ENCODE measurements at regions not wholly inside any gene's neighbourhood (a gene's known extent, or its start where the extent isn't known, plus 50 kb on each side); places are given as distances from the start of the nearest gene placed in this dataset.

DNA sequence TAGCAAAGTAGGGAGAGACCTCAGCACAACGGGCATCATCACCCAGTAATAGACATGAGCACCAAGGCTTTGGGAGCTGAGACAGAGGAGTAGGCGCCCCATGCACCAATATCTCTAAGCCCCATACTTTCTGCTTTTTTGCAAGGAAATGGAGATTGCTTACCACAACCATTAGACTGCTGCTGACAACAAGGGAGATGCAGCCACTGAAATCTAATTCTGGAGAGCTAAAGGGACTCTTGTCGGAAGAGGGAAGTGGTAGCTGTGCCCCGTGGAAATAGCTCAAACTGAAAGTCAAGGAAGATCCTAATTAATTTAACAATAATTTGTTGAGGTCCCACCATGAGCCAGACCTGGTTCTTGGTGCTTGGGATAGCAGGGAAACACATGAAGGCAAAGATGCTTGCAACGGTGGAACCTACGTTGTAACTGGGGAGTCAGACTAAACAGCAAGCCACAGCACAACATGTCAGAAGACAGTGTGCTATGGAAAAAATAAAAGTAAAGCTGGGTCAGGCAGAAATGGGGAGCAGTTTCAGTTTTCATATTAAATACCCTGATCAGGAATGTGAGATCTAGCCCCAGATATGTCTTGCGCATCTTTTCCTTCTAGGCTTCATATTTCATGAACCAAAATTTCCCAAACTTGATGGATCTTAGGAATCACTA, 1131.0 kb downstream of the BCL11B start:
- TF ChIP-seq, protein P1, sequence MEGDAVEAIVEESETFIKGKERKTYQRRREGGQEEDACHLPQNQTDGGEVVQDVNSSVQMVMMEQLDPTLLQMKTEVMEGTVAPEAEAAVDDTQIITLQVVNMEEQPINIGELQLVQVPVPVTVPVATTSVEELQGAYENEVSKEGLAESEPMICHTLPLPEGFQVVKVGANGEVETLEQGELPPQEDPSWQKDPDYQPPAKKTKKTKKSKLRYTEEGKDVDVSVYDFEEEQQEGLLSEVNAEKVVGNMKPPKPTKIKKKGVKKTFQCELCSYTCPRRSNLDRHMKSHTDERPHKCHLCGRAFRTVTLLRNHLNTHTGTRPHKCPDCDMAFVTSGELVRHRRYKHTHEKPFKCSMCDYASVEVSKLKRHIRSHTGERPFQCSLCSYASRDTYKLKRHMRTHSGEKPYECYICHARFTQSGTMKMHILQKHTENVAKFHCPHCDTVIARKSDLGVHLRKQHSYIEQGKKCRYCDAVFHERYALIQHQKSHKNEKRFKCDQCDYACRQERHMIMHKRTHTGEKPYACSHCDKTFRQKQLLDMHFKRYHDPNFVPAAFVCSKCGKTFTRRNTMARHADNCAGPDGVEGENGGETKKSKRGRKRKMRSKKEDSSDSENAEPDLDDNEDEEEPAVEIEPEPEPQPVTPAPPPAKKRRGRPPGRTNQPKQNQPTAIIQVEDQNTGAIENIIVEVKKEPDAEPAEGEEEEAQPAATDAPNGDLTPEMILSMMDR (IDR thresholded peaks at IDR 0.05), result no peak
- no peak for TF ChIP-seq NFIC (IDR thresholded peaks at IDR 0.05; ENCODE audit: borderline replicate concordance)
- TF ChIP-seq, protein P2, sequence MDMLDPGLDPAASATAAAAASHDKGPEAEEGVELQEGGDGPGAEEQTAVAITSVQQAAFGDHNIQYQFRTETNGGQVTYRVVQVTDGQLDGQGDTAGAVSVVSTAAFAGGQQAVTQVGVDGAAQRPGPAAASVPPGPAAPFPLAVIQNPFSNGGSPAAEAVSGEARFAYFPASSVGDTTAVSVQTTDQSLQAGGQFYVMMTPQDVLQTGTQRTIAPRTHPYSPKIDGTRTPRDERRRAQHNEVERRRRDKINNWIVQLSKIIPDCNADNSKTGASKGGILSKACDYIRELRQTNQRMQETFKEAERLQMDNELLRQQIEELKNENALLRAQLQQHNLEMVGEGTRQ (IDR thresholded peaks at IDR 0.05; ENCODE audit: borderline replicate concordance, low read depth, low read length), result no peak
- TF ChIP-seq RAD21 (IDR thresholded peaks at IDR 0.05; ENCODE audit: low read length), result no peak
- no peak for TF ChIP-seq EP300 (IDR thresholded peaks at IDR 0.05; ENCODE audit: borderline replicate concordance in 1 of 2, low read depth in 1 of 2, low read length in 1 of 2)
- no peak for TF ChIP-seq SMC3 (IDR thresholded peaks at IDR 0.05; ENCODE audit: low read depth, low read length)
- TF ChIP-seq EZH2phosphoT487 (IDR thresholded peaks at IDR 0.05; ENCODE audit: borderline replicate concordance, low read depth), result no peak
- TF ChIP-seq RXRA (IDR thresholded peaks at IDR 0.05; ENCODE audit: borderline replicate concordance, low read depth), result no peak
- TF ChIP-seq, protein P3, sequence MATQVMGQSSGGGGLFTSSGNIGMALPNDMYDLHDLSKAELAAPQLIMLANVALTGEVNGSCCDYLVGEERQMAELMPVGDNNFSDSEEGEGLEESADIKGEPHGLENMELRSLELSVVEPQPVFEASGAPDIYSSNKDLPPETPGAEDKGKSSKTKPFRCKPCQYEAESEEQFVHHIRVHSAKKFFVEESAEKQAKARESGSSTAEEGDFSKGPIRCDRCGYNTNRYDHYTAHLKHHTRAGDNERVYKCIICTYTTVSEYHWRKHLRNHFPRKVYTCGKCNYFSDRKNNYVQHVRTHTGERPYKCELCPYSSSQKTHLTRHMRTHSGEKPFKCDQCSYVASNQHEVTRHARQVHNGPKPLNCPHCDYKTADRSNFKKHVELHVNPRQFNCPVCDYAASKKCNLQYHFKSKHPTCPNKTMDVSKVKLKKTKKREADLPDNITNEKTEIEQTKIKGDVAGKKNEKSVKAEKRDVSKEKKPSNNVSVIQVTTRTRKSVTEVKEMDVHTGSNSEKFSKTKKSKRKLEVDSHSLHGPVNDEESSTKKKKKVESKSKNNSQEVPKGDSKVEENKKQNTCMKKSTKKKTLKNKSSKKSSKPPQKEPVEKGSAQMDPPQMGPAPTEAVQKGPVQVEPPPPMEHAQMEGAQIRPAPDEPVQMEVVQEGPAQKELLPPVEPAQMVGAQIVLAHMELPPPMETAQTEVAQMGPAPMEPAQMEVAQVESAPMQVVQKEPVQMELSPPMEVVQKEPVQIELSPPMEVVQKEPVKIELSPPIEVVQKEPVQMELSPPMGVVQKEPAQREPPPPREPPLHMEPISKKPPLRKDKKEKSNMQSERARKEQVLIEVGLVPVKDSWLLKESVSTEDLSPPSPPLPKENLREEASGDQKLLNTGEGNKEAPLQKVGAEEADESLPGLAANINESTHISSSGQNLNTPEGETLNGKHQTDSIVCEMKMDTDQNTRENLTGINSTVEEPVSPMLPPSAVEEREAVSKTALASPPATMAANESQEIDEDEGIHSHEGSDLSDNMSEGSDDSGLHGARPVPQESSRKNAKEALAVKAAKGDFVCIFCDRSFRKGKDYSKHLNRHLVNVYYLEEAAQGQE (IDR thresholded peaks at IDR 0.05; ENCODE audit: low read depth, low read length), result no peak
- TF ChIP-seq POLR2AphosphoS5 (IDR thresholded peaks at IDR 0.05; ENCODE audit: low read depth, low read length), result no peak
- no peak for TF ChIP-seq GABPA (IDR thresholded peaks at IDR 0.05; ENCODE audit: low read depth)
- TF ChIP-seq, protein P4, sequence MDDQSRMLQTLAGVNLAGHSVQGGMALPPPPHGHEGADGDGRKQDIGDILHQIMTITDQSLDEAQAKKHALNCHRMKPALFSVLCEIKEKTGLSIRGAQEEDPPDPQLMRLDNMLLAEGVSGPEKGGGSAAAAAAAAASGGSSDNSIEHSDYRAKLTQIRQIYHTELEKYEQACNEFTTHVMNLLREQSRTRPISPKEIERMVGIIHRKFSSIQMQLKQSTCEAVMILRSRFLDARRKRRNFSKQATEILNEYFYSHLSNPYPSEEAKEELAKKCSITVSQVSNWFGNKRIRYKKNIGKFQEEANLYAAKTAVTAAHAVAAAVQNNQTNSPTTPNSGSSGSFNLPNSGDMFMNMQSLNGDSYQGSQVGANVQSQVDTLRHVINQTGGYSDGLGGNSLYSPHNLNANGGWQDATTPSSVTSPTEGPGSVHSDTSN (IDR thresholded peaks at IDR 0.05), result no peak
- no peak for TF ChIP-seq CHD2 (IDR thresholded peaks at IDR 0.05; ENCODE audit: low read length, partially characterized antibody)

All from SK-N-SH (cell line).